ENCODE measurements at regions not wholly inside any gene's neighbourhood (a gene's known extent, or its start where the extent isn't known, plus 50 kb on each side); places are given as distances from the start of the nearest gene placed in this dataset.

- H3K27ac ChIP-seq, result no peak overlapping the region
- no peaks in the 10 kb centered on the region for H3K36me3 ChIP-seq
- no peak overlapping the region for H3K4me3 ChIP-seq
- ATAC-seq (no peak), DNase-seq (no peak)
- H3K27me3 ChIP-seq, result no peaks in the 10 kb centered on the region
- H3K4me1 ChIP-seq, result no peaks in the 10 kb centered on the region
- TF ChIP-seq CTCF (IDR thresholded peaks at IDR 0.05), result no peak
- intact Hi-C loops (cut with DNase I), result no loop called here
- H3K9me3 ChIP-seq, result peaks cover 0 to 11% of the 10 kb centered on the region in 2 donors
Observed at GRCh38 chr21:27333096-27333495, 366.2 kb upstream of the ADAMTS5 start.

- intact Hi-C loops (cut with DNase I), result no loop called here
- no peak for ATAC-seq
Observed at GRCh38 chr21:27329255-27329851, 362.5 kb upstream of the ADAMTS5 start.

GRCh38 chr21:27326301-27326700 is 359.4 kb upstream of the ADAMTS5 start:
- ATAC-seq (no peak), DNase-seq (no peak)
- intact Hi-C loops (cut with DNase I), result no loop called here
- Histone ChIP-seq H3K27ac (no peak overlapping the region), H3K4me3 (no peak overlapping the region), H3K9me3 (no peaks in the 10 kb centered on the region), H3K27me3 (no peaks in the 10 kb centered on the region), H3K36me3 (no peaks in the 10 kb centered on the region), H3K4me1 (no peaks in the 10 kb centered on the region)
- no peak for TF ChIP-seq CTCF (IDR thresholded peaks at IDR 0.05)

More at GRCh38 chr21:27329255-27329851, 362.5 kb upstream of the ADAMTS5 start:
- TF ChIP-seq CTCF (IDR thresholded peaks at IDR 0.05), result no peak
- no peaks in the 10 kb centered on the region for H3K4me1 ChIP-seq
- no peaks in the 10 kb centered on the region for H3K36me3 ChIP-seq
- no peak overlapping the region for H3K27ac ChIP-seq
- H3K4me3 ChIP-seq, result no peak overlapping the region
- DNase-seq, result peak in 2 of 4 donors; percentile 76 to 82
- no peaks in the 10 kb centered on the region for H3K27me3 ChIP-seq
- peaks cover 0 to 6% of the 10 kb centered on the region in 2 donors for H3K9me3 ChIP-seq

- intact Hi-C loops (cut with DNase I), result no loop called here
- no peak overlapping the region for H3K27ac ChIP-seq
- H3K27me3 ChIP-seq, result no peaks in the 10 kb centered on the region
- ATAC-seq (no peak), DNase-seq (no peak)
- peaks cover 0 to 2% of the 10 kb centered on the region in 2 donors for H3K9me3 ChIP-seq
- no peak for TF ChIP-seq CTCF (IDR thresholded peaks at IDR 0.05)
- no peaks in the 10 kb centered on the region for H3K4me1 ChIP-seq
- H3K36me3 ChIP-seq, result no peaks in the 10 kb centered on the region
- no peak overlapping the region for H3K4me3 ChIP-seq
Observed at GRCh38 chr21:27323331-27323730, 356.4 kb upstream of the ADAMTS5 start.

- H3K9me3 ChIP-seq, result peaks cover 0 to 9% of the 10 kb centered on the region in 2 donors
- H3K4me1 ChIP-seq, result no peaks in the 10 kb centered on the region
- no peaks in the 10 kb centered on the region for H3K36me3 ChIP-seq
- no peak overlapping the region for H3K4me3 ChIP-seq
- no peak overlapping the region for H3K27ac ChIP-seq
- no peaks in the 10 kb centered on the region for H3K27me3 ChIP-seq
- ATAC-seq (no peak), DNase-seq (no peak)
- intact Hi-C loops (cut with DNase I), result no loop called here
- TF ChIP-seq CTCF (IDR thresholded peaks at IDR 0.05), result no peak
Observed at GRCh38 chr21:27321791-27322190, 354.9 kb upstream of the ADAMTS5 start.

Measured in left lung (tissue), 4 donors.